ENCODE measurements at regions not wholly inside any gene's neighbourhood (a gene's known extent, or its start where the extent isn't known, plus 50 kb on each side); places are given as distances from the start of the nearest gene placed in this dataset.

DNA sequence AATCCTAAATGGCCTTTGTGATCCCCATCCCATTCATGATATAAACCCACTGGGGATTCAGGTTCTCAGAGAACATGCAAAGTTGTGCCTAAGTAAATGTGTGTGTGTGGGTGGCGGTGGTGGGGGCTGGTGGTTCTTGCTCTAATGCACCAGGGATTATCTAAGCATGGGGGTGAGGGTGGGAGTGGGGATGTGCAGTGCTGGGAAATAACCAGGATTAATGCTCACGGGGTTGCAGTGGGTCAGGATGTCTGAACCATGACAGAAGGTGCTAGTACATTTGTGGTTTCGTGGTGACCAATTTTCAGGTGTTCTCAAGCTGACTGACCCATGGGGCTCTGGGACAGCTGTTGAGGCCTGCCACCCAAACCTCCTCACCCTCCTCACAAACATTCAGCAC, 101.0 kb downstream of the ZNF608 start:
- TF ChIP-seq CTCF (optimal IDR thresholded peaks at IDR 0.05 in 1 of 3, IDR thresholded peaks at IDR 0.05 in 1 of 3, conservative IDR thresholded peaks at IDR 0.05 in 1 of 3; ENCODE audit: extremely low read depth in 1 of 3, insufficient read depth in 2 of 3, low read length in 3 of 3) (no peak), EZH2 (IDR thresholded peaks at IDR 0.05; ENCODE audit: low read length) (no peak)

Measured in keratinocyte (primary cell).